ENCODE measurements at regions not wholly inside any gene's neighbourhood (a gene's known extent, or its start where the extent isn't known, plus 50 kb on each side); places are given as distances from the start of the nearest gene placed in this dataset.
"Not testable (repeated sequence)": the region's sequence is repeated elsewhere in the genome, so short reads cannot be mapped to it uniquely, and the experiment has no call there.

GRCh38 chr6:18602931-18603330 is 215.8 kb downstream of the RNF144B start:
- Mint-ChIP-seq H3K4me3 (no peak overlapping the region), H3K27me3 (peaks cover 4% of the 10 kb centered on the region), H3K9me3 (no peaks in the 10 kb centered on the region), H3K4me1 (no peaks in the 10 kb centered on the region), H3K36me3 (no peaks in the 10 kb centered on the region), H3K27ac (no peak overlapping the region)
- ATAC-seq (ENCODE audit: low read depth) (no peak), DNase-seq (no peak)
- POLR2A ChIA-PET, result no interaction called here

GRCh38 chr6:18603361-18603760 is 216.2 kb downstream of the RNF144B start:
- ATAC-seq (ENCODE audit: low read depth), result no peak
- POLR2A ChIA-PET, result no interaction called here
- no peaks in the 10 kb centered on the region for H3K4me1 Mint-ChIP-seq

GRCh38 chr6:18605841-18606240 is 218.7 kb downstream of the RNF144B start:
- POLR2A ChIA-PET, result no interaction called here
- H3K4me3 Mint-ChIP-seq, result no peak overlapping the region
- H3K9me3 Mint-ChIP-seq, result no peaks in the 10 kb centered on the region
- DNase-seq, result no peak
- H3K27ac Mint-ChIP-seq, result no peak overlapping the region
- peaks cover 3% of the 10 kb centered on the region for H3K27me3 Mint-ChIP-seq
- no peaks in the 10 kb centered on the region for H3K4me1 Mint-ChIP-seq
- H3K36me3 Mint-ChIP-seq, result no peaks in the 10 kb centered on the region
- no peak for ATAC-seq (ENCODE audit: low read depth)

More at GRCh38 chr6:18603361-18603760, 216.2 kb downstream of the RNF144B start:
- H3K27me3 Mint-ChIP-seq, result peaks cover 4% of the 10 kb centered on the region
- H3K27ac Mint-ChIP-seq, result no peak overlapping the region
- H3K36me3 Mint-ChIP-seq, result no peaks in the 10 kb centered on the region
- H3K9me3 Mint-ChIP-seq, result no peaks in the 10 kb centered on the region
- H3K4me3 Mint-ChIP-seq, result no peak overlapping the region
- DNase-seq, result no peak

DNA sequence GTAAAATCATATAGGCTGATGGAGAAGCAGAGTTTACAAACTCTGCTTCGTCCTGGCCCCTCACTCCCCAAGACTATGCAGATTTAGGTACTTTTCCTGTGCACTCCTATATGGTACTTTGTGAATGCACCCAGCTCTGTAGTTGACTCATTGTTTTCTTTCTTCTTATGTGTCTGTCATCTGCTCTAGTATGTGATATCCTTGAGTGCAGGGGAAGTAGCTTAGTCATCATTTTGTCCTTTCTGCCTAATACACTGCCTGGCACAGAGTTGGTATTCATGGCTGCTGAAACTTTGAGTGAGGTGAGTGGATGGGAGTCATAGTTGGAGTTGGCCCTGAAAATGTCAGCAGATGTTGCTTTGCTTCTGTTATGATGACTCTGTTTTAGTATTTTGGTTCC is 222.6 kb downstream of the RNF144B start:
- H3K27me3 Mint-ChIP-seq, result peaks cover 5% of the 10 kb centered on the region
- no peak overlapping the region for H3K27ac Mint-ChIP-seq
- ATAC-seq (ENCODE audit: low read depth) (no peak), DNase-seq (no peak)
- H3K9me3 Mint-ChIP-seq, result no peaks in the 10 kb centered on the region
- POLR2A ChIA-PET, result no interaction called here
- no peak overlapping the region for H3K4me3 Mint-ChIP-seq
- no peaks in the 10 kb centered on the region for H3K36me3 Mint-ChIP-seq
- no peaks in the 10 kb centered on the region for H3K4me1 Mint-ChIP-seq

DNA sequence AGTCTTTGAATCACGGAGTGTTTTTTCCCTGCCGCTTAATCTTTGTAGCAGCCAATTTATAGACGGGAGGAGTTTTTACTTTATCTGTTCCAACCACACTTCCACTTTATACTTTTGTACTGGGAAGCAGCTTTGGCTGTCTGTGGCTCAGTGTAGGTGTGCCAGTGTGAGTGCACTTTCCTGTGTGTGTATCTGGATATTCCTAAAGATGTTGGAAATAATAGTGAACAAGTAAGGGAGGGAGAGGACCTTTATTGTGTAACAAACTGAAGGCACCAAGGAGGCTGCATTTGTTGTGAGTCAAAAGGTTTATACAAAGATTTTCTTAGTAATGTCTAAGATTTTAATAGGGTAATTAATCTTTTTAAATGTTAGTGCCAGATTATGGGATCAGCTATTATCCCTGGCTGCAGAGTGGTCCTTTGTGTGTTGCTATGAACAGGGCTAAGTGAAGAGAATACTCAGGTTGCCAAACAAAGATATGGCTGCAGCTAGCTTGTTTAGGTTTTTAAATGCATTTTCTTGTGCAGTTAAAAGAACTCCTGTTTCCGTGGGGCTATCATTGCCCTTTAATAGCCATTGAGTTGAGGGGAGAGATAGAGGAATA is 226.3 kb downstream of the RNF144B start:
- DNase-seq, result no peak
- no peak overlapping the region for H3K27ac Mint-ChIP-seq
- no peak overlapping the region for H3K4me3 Mint-ChIP-seq
- no peaks in the 10 kb centered on the region for H3K4me1 Mint-ChIP-seq
- peaks cover 5% of the 10 kb centered on the region for H3K27me3 Mint-ChIP-seq
- POLR2A ChIA-PET, result no interaction called here
- ATAC-seq (ENCODE audit: low read depth), result no peak
- H3K36me3 Mint-ChIP-seq, result no peaks in the 10 kb centered on the region
- H3K9me3 Mint-ChIP-seq, result peaks cover 3% of the 10 kb centered on the region

DNA sequence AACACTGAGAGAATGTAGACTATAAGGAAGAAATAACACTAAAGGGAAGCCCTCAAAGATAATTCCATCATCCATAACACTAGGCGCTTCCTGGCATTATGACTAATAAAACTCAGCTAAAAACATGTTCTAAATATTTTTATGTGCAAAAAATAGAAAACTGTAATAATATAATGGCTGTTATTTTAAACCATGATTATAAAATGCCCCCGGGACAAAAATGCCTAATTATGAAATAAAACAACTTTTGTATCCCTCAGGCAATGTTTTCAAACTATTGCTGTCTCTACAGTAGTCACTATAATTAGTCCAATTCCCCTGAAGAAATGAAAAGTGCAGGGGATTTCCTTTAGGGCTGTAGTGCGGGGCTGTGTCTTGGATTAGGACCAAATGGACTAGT is 242.4 kb downstream of the RNF144B start:
- DNase-seq (no peak), ATAC-seq (ENCODE audit: low read depth) (no peak)
- no peak overlapping the region for H3K27ac Mint-ChIP-seq
- H3K27me3 Mint-ChIP-seq, result no peaks in the 10 kb centered on the region
- POLR2A ChIA-PET, result no interaction called here
- H3K4me3 Mint-ChIP-seq, result no peak overlapping the region
- H3K36me3 Mint-ChIP-seq, result no peaks in the 10 kb centered on the region
- no peaks in the 10 kb centered on the region for H3K9me3 Mint-ChIP-seq
- H3K4me1 Mint-ChIP-seq, result no peaks in the 10 kb centered on the region

DNA sequence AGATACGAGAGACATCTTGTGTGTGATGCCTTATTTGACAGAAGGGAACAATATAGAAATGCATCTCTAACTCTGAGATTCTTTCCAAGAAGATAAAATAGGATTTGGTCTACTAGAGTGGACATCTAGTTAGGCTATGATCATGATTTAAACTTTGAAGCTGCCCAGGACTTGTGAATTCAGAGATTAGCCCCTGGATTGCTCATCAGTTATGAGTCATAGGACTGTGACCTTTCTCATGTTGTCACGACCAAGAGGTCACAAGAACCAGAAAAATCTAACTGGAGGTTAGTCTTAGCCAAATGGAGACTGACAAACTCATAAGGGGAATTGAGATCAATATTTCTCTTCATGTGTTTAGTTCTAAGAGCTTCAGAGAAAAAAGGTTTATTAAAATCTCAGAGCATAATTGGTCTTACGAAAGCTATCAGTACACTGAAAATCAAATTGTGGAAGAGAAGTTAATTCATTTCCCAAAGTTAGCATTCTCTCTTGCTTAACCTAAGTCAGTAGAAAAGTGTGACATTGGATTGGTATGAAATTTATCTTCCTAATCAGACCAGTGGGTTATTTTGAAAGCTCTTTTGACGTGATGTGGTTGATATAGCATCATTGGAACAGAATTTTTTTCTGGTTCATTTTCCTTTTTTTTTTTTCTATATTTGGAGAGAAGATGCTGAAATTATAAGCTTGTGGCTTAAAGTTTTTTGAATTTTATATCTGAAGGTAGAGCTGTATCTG is 245.7 kb downstream of the RNF144B start:
- Mint-ChIP-seq H3K9me3 (no peaks in the 10 kb centered on the region), H3K4me1 (no peaks in the 10 kb centered on the region), H3K4me3 (no peak overlapping the region), H3K27ac (no peak overlapping the region), H3K27me3 (no peaks in the 10 kb centered on the region), H3K36me3 (no peaks in the 10 kb centered on the region)
- POLR2A ChIA-PET, result no interaction called here
- ATAC-seq (ENCODE audit: low read depth), result no peak
- no peak for DNase-seq

- POLR2A ChIA-PET, result no interaction called here
- Mint-ChIP-seq H3K36me3 (no peaks in the 10 kb centered on the region), H3K27ac (no peak overlapping the region), H3K27me3 (no peaks in the 10 kb centered on the region), H3K4me1 (no peaks in the 10 kb centered on the region), H3K9me3 (peaks cover 1% of the 10 kb centered on the region), H3K4me3 (no peak overlapping the region)
- no peak for DNase-seq
- no peak for ATAC-seq (ENCODE audit: low read depth)
These were observed 247.8 kb downstream of the RNF144B start for GRCh38 chr6:18634912-18635311.

DNA sequence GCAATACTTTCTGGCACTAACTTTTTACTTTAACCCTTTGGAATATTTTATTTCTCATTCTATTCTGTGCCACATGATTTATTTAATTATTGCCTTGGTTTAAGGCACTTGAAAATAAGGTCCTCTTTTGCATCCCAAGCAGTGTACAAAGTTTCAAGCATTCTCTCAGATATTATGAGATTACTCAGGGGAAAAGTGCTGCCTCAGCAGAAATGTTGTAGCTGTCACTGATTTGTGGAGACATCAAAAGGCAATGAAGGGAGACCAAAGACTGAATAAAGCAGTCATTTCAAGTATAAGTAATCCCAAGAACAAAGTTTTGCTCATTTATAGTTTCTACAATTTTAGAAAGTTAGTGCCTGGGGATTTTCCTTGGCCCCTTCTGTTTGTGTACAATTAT is 253.0 kb downstream of the RNF144B start:
- POLR2A ChIA-PET, result no interaction called here
- no peaks in the 10 kb centered on the region for H3K36me3 Mint-ChIP-seq
- no peak overlapping the region for H3K4me3 Mint-ChIP-seq
- no peaks in the 10 kb centered on the region for H3K4me1 Mint-ChIP-seq
- DNase-seq, result no peak
- no peak for ATAC-seq (ENCODE audit: low read depth)
- H3K27me3 Mint-ChIP-seq, result no peaks in the 10 kb centered on the region
- peaks cover 1% of the 10 kb centered on the region for H3K9me3 Mint-ChIP-seq
- no peak overlapping the region for H3K27ac Mint-ChIP-seq

- no peak for ATAC-seq (ENCODE audit: low read depth)
- POLR2A ChIA-PET, result no interaction called here
- Mint-ChIP-seq H3K27me3 (no peaks in the 10 kb centered on the region), H3K4me1 (no peaks in the 10 kb centered on the region), H3K36me3 (no peaks in the 10 kb centered on the region), H3K9me3 (peaks cover 1% of the 10 kb centered on the region), H3K27ac (no peak overlapping the region), H3K4me3 (no peak overlapping the region)
- DNase-seq, result no peak
These were observed 253.6 kb downstream of the RNF144B start for GRCh38 chr6:18640754-18641153.

GRCh38 chr6:18654821-18655220 is 267.7 kb downstream of the RNF144B start:
- no peaks in the 10 kb centered on the region for H3K27me3 Mint-ChIP-seq
- no peak overlapping the region for H3K4me3 Mint-ChIP-seq
- no peak overlapping the region for H3K27ac Mint-ChIP-seq
- no peak for ATAC-seq (ENCODE audit: low read depth)
- POLR2A ChIA-PET, result no interaction called here
- H3K4me1 Mint-ChIP-seq, result no peaks in the 10 kb centered on the region
- peaks cover 12% of the 10 kb centered on the region for H3K9me3 Mint-ChIP-seq
- H3K36me3 Mint-ChIP-seq, result no peaks in the 10 kb centered on the region
- no peak for DNase-seq

DNA sequence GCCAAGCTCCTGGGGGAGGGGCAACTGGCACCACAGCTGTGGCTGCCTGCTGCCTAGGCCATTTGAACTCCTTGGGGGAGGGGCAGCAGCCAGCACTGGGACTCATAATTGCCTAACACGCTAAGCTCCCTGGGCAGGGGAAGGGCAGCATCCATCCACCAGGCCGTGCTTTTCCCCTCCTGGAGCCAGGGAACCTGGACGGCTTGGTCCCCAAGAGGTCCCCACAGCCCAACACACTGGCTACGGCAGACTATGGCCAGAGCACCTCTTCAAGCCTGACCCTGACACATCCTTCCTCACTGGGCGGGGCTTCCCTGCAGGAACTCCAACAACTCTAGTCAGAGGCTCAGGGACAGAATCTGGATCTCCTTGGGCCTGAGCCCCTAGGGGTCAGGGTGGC is 269.4 kb downstream of the RNF144B start:
- POLR2A ChIA-PET, result no interaction called here
- no peaks in the 10 kb centered on the region for H3K27me3 Mint-ChIP-seq
- H3K4me1 Mint-ChIP-seq, result no peaks in the 10 kb centered on the region
- DNase-seq (no peak), ATAC-seq (ENCODE audit: low read depth) (no peak)
- no peaks in the 10 kb centered on the region for H3K36me3 Mint-ChIP-seq
- H3K27ac Mint-ChIP-seq, result no peak overlapping the region
- peaks cover 12% of the 10 kb centered on the region for H3K9me3 Mint-ChIP-seq
- no peak overlapping the region for H3K4me3 Mint-ChIP-seq

DNA sequence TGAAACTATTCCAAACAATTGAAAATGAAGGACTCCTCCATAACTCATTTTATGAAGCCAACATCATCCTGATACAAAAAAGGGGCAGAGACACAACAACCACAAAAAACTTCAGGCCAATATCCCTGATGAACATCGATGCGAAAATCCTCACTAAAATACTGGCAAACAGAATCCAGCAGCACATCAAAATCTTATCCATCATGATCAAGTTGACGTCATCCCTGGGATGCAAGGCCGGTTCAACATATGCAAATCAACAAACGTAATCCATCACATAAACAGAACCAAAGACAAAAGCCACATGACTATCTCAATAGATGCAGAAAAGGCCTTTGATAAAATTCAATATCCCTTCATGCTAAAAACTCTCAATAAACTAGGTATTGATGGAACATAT is 272.8 kb downstream of the RNF144B start:
- H3K27ac Mint-ChIP-seq; H3K4me3 Mint-ChIP-seq; H3K36me3 Mint-ChIP-seq; H3K4me1 Mint-ChIP-seq; DNase-seq; ATAC-seq (ENCODE audit: low read depth); POLR2A ChIA-PET; H3K27me3 Mint-ChIP-seq: not testable (repeated sequence)
- H3K9me3 Mint-ChIP-seq, result peaks cover 12% of the 10 kb centered on the region

DNA sequence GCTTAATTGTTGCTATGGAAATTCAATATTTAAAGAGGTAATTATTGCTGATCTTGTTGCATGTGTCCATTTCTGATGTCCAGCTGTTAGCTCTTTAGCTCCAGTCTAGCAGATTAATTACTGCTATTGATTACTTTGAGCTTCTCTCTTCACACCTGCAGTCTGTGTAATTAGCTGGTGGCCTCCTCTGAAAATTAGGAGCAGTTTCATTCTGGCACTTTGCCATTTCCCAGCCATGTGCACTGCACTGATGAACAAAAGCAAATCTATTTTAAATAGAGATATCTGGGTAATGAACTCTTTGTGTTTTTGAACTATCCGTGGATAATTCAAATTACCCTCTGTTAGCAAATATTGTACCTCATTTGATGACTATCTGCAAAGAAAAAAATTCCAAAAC is 275.9 kb downstream of the RNF144B start:
- H3K4me3 Mint-ChIP-seq, result no peak overlapping the region
- peaks cover 4% of the 10 kb centered on the region for H3K9me3 Mint-ChIP-seq
- ATAC-seq (ENCODE audit: low read depth) (no peak), DNase-seq (no peak)
- H3K27ac Mint-ChIP-seq, result no peak overlapping the region
- POLR2A ChIA-PET, result no interaction called here
- H3K36me3 Mint-ChIP-seq, result no peaks in the 10 kb centered on the region
- H3K4me1 Mint-ChIP-seq, result no peaks in the 10 kb centered on the region
- H3K27me3 Mint-ChIP-seq, result no peaks in the 10 kb centered on the region

All from activated naive CD8-positive, alpha-beta T cell treated with anti-CD3 and anti-CD28 coated beads, Interleukin-2, amount 10 ng/mL, durations not matched to agents 7 days and 5 days (primary cell).